GM18909 (cell line): ENCODE measurements at regions not wholly inside any gene's neighbourhood (a gene's known extent, or its start where the extent isn't known, plus 50 kb on each side); places are given as distances from the start of the nearest gene placed in this dataset.

Experiments
- ATAC-seq: cut with Tn5 transposase; IDR thresholded peaks from one replicate; pipeline ENCODE4 v1.9.1; 2021; ENCODE audit warnings: mild to moderate bottlenecking; ENCODE audit not compliant: unreplicated experiment, poor library complexity

DNA sequence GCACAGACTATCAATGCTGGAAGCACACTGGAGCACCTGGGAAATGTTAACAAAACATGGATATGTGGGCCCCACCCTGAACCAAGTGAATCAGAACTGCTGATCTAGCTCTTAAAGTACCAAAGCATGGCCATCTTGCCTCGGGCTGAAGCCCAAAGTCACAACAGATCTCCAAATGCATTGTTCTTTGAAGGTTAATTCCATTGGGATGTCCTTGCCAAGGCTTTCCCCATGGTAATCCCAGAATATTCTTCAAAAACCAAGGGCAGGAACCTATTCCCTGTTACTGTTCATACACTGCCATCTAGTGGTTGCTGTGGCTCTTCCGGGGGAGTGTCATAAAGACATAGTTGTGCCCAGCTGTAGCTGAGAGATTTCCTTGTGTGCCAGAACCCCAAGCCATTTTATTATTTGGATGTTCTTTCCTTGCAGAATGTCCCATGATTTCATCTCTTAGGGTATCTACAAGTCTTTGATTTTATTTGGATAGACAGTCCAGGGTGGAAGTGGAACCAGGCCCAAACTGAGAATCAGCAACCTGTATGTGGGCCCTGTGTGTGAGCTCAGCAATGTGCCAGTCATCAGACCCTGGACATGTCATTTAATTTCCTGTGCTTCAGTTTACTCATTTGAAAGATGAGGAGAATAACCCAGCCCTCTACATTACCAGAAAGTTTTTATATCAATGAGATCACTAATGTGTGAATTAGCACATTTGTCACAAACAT lies 290.0 kb downstream of the ACTL7B start:
- ATAC-seq: peak; percentile 79

DNA sequence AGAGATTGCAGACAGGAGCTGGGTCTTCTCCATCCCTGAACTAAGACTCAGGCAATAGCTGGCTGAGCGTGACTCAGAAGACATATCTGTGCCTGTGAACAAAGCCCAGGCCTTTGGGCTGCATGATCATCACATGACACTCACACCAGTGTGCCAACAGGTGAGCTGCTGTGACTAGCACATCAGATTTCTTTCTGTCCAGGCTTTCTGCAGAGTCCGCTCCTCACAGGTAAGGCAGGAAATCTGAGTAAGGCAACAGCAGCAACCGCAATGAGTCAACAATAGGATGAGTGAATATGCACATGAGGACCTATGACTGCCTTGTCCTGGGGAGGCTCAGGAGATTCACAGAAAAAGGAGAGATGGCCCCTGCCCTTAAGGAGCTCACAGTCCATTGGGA lies 293.6 kb downstream of the ACTL7B start:
- ATAC-seq: no peak

DNA sequence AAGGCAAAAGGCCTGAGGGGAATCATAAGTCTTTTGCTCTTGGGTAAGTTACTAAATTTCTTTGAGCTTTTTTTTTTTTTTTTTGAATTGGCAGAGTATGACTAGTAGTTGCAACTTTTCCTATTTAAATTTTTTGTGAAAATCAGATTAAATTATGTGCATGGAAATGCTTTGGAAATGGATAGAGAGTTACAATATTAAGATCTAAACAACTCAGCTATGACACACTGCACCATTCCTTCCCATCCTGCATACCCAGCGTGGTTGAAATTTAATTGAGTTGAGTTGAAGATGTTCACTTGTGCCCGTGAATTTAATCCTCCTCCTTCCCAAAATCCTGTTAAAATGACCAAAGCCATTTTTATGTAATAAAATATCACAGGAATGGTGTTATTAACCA lies 296.4 kb downstream of the ACTL7B start:
- no peak for ATAC-seq

DNA sequence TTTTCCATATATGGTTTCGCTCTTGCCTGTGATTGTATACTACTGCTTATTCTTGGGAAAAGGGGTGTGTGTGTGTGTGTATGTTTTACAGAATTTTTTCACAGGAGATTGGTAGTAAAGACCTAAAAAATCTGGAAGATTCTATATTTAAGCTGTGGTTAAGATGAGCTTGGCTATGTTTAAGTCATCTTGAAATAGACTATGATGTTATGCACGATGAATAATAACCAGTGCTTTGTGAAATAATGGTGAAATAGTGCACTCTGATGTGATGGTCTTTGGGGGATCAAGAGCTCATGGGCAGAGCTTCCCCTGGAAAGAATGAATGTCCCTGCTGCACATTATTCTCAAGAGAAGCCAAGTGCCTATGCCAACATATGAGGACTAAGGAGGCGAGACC lies 301.0 kb downstream of the ACTL7B start:
- no peak for ATAC-seq

DNA sequence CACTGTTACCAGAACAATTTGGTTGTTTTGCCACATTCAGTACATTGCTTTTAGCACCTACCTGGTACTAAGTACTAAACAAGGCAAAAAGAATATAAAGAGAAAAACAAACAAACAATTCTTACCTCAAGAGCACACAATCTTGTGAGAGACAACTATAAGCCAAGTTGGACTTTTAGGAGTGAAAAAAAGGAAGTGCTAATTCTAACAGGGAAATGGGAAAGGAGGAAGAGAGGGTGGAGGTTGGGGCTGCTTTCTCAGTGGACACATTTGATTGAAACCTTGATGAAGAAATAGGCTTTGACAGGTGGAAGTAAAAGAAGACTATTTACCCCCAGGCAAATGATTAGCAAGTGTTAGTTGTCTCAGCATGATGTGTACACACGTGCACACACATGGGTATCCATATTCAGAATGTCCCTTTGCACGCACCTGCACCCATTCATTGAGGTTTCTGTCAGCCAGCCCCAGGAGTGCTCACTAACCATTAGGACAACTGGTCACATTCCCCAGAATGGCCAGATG lies 302.6 kb downstream of the ACTL7B start:
- ATAC-seq: no peak

DNA sequence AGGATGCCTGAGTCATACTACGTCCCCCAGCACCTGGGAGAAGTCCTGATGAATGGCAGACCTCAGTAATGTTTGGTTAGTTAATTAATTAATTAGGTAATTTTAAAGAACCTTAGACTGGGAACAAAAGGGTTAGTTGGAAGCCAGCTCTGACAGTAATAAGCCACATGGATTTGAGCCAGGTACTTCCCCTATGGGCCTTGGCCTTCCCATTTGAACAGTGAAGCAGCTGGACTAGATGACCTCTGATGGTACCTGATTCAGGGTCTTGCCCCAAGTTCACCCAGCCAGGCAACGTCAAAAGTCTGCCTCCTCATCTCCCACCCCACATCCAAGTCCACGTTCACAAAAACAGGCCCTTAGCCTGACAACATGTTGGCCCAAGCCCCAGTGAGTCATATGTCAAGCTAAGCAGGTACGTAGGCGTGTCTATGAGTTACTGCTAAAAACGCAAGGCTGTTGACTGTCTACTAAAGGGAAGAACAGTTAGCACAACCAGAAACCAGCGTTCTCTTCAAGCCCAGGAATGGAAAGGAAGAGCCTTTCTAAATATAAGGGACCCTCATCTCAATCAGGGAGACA lies 303.2 kb downstream of the ACTL7B start:
- ATAC-seq: no peak

DNA sequence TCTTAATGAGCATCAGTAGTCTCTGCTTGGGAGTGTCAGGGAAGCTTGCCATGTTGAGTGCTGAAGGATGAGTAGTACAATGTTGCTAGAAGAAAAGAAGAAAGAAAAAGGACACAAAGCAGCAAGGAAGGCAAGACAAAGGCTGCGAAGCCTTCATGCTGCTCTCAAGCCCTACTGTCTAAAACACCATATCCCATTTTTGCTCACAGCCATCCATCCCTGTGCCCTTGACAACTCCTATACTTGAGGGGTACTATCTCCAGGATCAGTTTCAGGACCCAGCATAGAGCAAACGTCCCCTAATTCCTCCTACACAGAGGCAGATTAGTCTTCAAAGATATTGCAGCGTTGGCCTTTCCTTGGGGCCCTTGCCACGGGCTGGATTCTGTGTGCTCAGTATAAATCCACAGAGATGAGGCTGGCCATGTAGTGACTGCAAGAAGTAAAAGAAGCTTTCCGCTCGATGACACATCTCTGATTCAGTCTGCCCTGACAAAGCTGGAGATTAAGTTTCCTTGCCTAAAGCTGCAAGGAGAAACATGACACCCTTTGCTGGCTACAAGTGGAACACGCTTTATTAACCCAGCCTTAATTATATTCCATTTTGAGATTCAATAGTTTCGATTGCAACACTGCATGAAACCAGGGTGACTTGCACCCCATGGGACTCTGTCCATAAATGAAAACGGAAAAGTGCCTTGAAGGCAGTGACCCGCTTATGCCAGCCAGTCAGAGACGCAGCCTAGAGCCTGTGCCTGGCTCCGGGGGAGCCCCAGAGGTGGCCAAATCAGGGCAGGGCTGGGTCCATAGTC lies 304.6 kb downstream of the ACTL7B start:
- no peak for ATAC-seq

DNA sequence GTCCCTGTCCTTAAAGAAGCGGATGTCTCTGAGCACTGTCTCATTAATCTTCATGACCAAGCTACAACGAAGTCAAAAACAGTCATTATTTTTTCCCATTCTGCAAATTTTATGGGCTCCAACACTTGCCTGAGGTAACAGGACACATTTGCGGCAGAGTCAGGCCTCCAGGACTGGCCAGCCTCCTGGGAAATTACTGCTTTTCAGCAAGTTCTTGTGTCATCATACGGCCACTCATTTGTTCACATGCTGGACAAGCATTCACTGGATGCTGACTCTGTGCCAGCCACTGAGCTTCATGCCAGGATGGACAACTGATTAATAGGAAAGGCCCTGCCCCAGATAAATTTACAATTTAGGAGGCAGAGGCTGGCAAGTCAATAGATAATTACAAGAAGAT lies 305.7 kb downstream of the ACTL7B start:
- no peak for ATAC-seq

DNA sequence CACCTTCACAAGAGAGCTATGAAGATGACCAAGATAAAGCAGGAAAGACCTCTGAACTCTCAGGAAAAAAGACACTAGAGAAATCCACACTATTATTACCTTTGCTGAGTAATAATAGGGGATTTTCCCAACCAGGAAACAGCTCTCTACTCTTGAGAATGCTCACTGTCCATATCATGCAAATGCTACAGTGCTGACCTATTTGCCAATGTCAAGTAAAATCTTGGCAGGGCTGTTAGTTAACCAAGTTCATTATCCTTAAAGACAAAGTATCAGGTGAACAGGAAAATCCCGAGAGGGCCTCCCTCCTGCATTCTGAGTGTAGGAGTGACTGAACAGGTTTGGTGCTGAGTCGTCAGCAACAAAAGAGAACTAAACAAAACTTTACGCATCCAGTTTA lies 306.6 kb downstream of the ACTL7B start:
- ATAC-seq: no peak

DNA sequence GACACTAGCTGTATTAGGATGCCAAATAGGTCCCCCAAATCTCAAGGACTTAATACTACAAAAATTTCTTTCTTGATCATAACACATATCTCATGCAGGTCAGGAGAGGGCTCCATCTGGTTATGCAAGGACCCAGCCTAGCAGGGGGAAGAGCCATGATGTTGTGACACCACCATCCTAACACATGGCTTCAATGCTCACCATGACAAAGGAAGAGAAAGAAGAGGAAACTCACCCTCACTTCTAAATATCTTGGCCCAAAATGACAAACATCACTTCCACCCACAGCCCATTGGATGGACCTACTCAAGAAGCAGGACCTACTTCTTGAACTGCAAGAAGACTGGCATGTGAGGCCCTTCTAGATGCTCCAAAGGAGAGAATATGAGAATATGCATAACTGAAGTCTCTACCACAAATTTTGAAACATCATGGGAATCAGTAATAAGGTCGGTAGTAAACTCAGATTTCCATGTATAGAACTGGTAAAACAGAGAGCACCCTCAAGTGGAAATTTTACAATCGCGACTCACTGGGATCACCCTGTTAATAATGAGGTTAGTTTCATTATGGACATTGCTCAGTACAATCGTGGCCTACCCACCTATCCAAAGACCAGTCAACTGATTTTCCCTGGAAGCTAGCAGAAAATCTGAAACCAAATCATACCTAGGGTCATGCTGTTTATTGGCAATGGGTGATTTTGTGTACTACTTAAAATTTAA lies 308.2 kb downstream of the ACTL7B start:
- ATAC-seq: no peak

DNA sequence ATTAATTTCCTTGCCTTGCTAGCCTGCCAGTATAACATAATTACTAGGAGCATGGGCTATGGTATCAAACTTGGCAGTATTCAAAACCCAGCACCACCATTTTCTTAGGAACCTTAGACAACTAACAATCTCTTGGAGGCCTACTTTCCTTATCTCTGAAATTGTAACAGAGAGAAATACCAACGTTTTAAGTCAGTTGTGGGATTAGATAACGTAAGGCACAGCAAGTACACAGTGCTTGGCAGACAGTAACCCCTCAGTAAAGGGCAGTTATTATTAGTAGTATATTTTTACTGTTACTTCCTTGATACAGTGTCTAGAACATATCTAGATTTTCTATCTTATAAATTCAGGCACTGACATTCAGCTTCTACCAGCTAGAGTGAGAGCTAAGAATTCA lies 309.6 kb downstream of the ACTL7B start:
- ATAC-seq: no peak

DNA sequence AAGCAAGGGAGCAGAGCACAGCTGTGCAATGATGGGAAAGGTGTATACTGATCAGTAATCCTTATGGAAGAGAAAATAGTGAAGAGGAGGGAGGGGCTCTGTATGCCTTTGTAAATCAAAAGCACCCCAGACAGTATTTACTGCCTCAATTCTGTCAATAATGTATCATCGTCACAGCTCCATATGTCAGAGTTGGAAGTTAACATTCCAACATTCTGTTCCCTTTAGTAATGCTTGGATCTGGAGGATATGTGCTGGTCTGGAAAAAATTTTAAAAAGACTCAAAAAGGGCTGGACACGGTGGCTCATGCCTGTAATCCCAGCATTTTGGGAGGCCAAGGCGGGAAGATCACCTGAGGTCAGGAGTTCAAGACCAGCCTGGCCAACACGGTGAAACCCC lies 310.4 kb downstream of the ACTL7B start:
- ATAC-seq: no peak

DNA sequence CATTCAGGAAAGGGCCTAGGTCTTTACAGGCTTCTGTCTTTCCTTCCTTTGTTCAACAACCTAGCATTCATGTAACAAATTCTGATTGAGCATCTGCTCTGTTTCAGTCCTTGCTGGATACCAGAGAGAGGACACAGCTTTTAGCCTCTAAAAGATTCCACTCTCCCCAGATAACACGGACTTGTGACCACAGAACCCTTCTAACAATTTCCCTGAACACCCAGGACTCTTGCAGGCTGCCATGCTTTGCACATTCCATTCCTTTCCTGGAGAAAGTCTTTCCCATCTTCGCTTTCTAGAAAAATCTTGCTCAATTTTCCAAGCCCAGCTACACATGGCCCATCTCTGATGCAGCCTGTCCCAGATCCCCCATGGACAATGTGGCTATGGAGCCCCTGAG lies 310.9 kb downstream of the ACTL7B start:
- no peak for ATAC-seq

DNA sequence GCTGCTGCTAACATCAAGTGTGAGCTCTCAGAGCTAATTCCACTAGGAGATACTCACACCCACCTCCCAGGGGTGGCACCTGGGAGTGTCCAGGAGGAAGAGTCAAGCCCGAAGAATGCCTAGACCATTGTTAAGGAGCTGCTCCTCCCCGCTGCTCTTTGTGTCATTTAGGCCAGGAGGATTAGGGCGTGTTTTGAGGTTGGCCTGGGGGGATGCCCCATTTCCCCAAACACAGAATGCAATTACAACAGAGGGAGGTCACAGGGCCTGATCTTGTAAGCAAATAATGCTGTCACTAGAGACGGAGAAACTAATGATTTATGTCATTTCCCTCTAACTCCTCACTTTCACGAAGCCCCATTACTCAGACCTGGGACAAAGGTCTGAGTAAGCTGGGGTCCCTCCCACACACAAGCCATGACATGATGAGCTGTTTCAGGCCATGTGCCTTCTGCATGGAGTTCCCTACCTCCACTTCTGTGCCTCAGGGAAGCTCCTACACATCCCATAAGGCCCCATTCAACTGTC lies 312.5 kb downstream of the ACTL7B start:
- no peak for ATAC-seq

DNA sequence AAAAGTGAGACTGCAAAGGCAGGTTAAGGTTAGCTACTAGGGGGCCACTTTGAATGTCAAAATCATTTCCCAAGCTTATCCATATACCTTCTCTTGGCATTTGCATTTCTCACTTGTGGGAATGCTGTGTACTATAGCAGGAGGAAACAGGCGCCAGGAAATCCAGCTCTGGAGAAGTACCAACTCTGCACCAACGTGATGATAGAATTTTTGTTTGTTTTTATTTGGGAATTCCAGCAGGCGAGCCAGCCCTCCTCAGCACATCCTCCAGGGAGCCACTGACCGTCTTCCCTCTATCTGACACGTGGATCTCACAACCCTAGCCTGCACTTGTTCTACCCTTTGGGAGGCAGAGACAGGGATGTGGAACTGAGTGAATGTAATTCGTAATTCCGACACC lies 318.0 kb downstream of the ACTL7B start:
- no peak for ATAC-seq

DNA sequence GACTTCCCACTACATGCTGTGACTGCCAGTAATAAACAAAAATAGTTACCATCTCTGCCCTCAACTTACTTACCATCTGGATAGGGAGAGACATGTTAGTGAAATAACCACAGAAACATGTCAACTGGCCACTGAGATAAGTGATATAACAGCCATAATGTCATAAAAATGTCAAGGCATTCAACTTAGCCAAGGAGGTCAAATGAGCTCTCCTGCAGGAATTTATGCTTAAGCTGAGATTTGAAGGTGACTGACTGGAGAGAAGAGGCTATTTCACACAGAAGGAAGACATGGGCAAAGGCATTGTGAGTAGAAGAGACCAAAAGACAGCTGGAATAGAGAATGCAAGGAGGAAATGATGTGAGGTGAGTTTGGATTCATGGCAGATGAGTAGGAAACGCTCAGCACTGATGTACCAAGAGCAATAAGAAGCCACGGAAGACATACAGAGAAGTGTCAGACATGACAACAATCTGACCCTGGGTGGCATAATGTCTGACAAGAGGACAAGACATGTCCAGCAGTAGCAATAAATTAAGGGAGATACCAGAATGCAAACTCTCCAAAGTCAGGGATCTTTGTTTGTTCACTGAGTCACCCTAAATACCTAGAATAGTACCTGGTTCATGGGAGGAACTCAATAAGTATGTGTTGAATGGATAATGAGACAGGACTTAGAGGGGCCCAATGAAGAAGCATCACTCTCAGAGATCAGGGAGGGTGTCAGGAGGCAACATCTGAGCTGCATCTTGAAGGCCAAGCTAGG lies 318.8 kb downstream of the ACTL7B start:
- ATAC-seq: no peak

DNA sequence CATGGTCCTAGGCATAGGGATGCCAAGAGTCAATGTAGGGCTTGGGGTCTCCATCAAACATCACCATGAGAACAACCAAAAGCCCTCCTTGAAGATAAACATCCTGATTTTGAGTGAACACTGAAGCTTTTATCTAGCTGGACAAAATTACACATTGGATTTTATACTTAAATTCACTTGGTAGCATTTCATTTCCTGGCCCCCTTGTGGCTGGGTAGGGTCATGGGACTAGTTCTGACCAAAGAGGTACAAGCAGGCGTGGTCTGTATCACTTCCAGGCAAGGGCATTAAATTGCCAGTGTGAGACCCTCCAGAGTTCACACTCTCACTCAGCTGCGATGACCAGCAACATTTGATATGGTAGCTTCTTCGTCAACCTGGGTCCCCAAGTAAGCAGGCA lies 320.3 kb downstream of the ACTL7B start:
- ATAC-seq: peak; percentile 59

DNA sequence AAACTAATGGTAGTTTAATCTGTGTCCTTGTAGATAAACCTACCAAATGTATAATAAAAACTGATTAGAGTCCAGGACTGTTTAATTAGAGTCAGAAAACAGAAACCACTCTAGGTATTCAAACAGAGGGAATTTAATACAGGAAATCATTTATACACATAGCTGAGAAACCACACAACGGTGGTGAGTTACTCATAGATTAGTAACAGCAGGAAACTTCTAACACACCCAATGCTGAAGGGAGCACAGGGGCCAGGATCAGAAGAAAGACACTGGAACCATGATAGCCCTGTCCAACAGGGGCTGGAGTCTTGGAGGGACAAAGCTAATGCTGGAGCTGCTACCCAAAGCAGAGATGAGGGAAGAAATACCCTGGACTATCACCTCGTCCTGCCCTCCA lies 321.0 kb downstream of the ACTL7B start:
- no peak for ATAC-seq

DNA sequence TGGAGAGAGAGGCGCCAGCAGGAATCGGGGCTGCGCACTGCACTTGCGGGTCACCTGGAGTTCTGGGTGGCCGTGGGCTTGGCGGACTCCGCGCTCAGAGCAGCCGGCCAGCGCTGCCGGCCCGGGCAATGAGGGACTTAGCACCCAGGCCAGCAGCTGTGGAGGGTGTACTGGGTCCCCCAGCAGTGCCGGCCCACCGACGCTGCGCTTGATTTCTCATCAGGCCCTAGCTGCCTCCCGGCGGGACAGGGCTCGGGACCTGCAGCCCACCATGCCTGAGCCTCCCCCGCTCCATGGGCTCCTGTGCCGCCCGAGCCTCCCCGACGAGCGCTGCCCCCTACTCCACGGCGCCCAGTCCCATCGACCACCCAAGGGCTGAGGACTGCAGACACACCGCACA lies 325.6 kb downstream of the ACTL7B start:
- ATAC-seq: no peak

DNA sequence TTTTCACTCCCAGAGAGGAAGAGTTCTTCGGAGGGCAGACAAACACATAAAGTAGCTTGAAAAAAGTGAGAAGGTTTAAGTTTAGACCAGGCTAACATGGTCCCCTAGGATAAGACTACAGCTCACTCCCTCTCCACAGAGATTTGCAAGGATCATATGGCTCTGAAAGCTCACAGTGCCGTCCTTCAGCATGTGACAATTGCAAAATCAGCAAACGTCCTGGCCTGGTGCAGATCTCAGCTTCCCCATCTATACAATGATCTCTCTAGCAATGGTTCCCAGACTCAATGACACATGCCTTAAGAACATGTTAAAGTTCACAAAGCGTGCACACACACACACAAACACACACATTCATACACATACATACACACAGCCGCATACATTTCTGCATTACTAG lies 327.6 kb downstream of the ACTL7B start:
- ATAC-seq: no peak
